GM11168 (cell line): ENCODE measurements at regions not wholly inside any gene's neighbourhood (a gene's known extent, or its start where the extent isn't known, plus 50 kb on each side); places are given as distances from the start of the nearest gene placed in this dataset.

Source experiments
- in situ Hi-C: fragments of 300-500 bp; cut with MboI; formaldehyde crosslinking; loops from one replicate; pipeline ENCODE4 v1.12.0; 2022; ENCODE audit warnings: low sequenced_read_pairs; ENCODE audit not compliant: unreplicated experiment

DNA sequence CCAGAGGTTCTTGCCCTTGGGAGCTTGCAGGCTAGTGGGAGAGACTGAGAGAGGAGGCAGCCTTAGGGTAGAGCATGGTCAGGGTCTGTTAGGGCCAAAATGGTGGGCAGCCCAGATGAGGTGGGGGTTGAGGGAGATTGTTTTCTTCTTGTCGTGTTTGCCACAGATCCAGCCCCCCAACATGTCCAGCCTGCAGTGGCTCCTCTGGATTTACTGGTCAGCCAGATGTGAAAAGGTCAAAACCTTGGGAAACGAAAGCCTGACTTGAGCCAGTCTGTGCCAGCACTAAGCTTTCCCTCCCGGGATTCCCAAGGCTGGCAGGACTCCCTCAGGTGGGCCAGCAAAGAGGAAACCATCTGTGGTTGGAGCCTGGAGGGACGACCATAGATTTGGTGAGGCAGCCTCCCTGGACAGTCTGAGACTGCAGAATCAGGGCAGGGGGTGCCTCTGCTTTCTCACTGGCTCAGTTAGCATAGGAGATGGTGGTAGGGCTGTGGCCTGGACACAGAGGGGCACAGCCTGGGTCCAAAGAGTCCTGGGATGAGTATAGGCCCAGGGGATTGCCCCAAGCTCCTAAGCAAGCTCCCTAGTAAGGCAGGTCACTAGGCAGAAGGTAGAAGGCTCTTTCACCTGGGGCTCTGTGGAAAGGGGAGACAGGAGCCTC lies 51.2 kb upstream of the PRR23C start:
- in situ Hi-C loops: no loop called here

DNA sequence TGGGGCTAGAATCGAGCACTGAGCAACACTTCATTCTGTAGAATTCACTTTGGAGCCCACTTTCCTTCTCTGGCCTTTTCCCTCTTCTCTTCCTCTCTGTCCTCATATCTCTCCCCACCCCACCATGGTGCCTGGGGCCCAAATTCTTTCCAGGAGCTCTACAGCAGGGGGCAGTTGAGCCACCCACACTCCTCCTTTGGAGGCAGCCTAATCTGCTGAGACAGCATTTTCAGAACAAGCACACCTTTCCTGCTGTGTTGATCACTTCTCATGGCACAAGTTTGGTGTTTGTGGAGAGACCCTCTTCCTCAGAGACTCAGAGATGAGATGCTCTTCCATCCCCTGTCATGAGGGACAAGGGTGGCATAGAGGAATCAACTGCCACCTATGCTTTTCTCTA lies 52.0 kb upstream of the PRR23C start:
- in situ Hi-C loops: no loop called here

DNA sequence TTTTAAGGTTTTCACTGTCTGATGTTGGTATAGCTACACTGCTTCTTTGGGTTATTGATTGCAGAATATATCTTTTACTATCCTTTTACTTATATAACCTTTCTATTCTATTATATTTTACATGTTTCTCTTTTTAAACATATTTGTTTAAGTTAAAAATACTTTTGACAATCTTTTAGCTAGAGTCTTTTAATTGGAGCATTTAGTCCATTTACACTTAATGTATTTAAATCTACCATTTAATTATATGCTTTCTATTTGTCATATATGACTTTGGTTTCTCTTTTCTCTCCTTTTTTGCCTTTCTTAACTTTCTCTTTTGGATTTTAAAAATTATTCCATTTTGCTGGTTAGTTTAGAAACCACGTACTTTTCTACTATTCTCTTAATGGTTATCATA lies 53.7 kb upstream of the PRR23C start:
- in situ Hi-C loops: no loop called here

DNA sequence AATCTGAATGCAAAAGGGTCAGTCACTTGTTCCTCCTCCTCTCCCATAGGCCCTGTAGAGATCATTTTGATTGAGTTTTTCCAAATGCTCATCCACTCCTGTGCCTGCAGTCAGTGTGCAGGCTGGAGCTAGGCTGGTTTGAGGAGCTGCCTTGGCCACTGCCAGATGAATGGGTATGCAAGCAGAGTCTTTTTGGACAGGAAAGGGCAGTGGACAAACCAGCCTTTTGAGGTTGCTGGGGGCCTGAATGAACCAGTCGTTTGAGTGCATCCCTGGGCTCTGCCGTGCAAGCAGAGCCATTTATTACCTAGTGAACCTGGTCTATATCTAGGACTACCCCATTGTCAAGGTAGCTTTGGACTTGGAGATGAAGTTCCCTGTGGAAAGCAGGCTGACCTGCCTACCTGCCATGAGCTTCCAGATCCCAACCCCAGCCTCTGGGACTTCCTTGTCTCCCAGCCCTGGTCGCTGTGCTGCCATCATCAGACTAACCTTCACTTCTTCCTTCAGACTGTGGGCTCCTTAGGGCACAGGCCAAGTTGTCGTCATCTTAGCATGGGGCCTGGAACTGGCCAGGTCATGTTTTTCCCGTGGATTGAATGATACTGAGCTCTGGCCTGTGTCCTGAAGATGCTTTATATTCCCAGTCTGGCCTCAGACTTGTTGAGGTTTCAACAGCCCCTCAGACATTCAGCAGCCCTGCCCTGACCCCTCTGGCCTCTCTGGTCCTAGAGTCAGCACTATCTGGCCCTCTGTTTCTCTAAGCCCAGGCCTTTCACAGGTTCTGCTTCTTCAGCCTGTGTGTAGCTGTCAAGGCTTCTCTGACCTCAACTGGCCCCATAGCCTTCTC lies 55.5 kb upstream of the PRR23C start:
- in situ Hi-C loops: loop anchor here (25.0 kb wide), 1 partner anchor 212 kb away; no protein-coding TSS in a partner anchor

DNA sequence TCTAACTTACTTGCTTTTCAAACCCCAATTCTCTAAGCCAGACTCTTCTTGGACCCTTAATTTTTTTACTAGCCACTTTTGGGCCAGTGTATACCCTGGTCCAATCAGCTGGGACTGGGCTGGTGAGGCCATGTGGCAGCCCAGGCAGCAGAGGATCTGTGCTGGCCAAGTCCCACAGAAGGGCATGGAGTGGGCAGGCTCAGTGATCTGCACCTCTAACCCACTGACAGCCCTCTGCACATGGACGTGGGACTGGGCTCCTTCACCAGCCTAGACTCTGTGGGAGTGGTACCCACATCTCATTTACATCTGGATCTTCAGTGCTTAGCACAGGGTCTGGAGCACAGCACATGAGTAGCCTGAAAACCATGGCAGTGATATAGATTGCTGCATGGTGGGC lies 56.1 kb upstream of the PRR23C start:
- in situ Hi-C loops: loop anchor here (25.0 kb wide), 1 partner anchor 211 kb away; no protein-coding TSS in a partner anchor

DNA sequence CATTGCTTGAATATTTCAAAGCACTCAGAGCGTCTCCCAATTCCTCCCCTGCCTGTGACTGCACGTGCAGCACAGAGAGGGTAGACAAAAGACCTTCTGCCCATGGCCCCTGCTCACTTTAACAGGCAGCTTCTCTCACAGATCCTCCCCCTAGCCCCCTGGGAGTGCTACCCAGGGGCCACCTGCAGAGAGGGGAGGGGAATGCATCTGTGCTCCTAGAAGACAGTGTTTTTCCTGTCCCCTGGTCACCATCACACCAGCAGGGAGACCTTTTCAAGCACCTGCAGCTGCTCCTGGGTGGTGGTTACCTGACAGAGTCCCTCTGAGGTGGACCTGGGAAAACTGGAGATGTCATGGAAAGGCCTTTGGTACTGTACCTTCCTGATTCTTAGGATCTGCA lies 56.7 kb upstream of the PRR23C start:
- in situ Hi-C loops: loop anchor here (25.0 kb wide), 1 partner anchor 211 kb away; no protein-coding TSS in a partner anchor

DNA sequence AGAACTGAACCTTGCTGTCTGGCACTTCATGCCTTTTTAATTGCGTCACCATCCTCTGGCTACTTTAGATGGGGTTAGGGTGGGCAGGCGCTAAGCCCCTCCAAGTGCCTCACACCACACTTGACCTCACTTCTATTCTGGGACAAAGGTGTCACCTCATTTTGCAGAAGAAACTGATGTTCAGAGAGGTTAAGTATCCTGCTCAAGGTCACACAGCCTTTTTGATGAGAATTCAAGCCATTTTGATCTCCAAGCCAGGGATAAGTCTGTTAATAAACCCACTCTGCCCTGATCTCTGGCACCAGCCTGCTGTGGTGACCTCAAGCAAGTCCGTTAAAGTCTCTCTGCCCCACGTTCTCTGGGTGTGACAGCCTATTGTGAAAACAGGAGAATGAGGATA lies 58.8 kb upstream of the PRR23C start:
- in situ Hi-C loops: loop anchor here (25.0 kb wide), 1 partner anchor 209 kb away; no protein-coding TSS in a partner anchor

DNA sequence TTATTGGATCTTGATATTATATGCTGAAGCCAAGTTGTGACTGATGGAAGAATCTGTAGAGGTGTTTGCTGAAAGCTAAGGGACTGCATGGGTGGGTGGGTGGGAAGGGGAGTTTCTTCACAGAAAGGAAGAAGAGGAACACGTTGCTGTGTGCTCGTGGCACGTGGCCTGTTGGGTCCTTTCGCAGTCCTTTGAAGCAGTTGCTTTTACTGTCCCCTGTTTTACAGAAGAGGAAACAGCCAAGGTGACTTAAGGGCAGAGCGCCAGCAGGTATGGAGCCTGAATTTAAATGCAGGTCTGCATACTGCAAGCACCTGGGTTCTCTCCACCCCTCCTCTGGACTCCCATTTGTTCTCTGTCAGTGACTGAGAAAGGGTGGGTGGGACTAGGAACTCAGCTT lies 59.4 kb upstream of the PRR23C start:
- in situ Hi-C loops: loop anchor here (25.0 kb wide), 1 partner anchor 208 kb away; no protein-coding TSS in a partner anchor

DNA sequence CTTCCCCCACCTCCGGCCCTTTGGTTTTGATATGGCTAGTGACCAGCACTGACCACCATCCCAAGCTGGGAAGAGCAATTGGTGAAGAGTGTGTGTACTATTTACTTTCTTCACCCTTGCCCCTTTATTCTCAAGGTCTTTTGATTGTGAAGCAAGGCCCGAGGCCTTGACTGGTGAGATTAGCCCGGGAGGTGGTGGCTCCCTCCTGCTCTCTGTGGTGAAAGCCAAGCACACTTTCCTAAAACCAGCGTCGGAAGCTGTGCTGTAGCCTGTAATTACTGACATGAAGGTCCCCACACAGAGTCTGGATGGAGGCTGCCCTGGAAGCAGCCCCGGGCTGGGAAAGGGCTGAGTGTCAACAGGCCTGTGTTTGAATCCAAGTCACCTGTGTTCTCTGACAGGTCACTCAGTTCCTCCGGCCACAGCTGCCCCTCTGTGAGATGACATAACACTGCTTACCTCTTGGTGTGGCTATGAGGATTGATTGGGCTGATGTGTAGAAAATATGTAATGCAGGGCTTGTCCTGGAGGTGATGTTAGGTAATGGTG lies 60.5 kb upstream of the PRR23C start:
- in situ Hi-C loops: loop anchor here (25.0 kb wide), 1 partner anchor 207 kb away; no protein-coding TSS in a partner anchor

DNA sequence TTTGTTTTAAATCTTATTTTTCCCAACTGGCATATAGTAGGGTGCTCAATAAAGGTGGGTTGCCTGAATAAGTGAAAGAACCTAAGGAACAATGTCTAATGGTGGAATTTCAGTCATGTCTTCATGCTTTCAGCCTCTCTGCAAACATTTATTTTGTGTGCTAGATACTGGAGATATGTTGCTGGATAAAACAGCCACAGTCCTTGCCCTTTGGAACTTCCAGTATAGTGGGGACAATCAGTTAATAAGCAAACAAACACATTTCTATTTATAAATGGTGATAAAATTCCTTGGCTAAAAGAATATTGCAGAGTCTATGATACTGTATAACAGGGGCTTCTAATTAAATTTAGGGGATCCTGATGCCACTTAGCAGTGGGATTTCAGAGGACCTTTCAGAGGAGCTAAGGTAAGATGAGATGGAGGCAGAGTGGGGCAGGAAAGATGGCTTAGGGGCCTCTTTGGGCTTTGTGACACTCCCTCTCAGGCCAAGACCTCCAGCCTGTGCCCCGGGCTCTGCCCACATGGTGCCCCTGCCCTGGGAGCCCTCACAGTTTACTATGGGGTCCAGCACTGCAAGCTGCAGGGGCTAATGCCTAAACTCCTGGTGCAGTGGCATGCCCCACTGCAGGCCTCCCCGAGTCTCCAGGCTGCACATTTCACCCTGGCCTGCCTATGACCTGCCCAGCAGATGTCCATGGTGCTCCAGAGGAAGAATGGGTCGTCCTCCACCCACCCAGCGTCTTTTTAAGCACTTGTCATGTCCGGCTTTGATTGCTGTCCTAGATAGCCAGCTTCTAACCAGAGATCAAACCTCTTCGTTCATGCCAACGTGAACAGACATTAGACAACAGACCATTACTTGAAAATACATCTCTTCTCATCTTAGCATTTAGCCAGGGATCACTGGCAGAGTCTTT lies 61.6 kb upstream of the PRR23C start:
- in situ Hi-C loops: loop anchor here (25.0 kb wide), 1 partner anchor 206 kb away; no protein-coding TSS in a partner anchor

DNA sequence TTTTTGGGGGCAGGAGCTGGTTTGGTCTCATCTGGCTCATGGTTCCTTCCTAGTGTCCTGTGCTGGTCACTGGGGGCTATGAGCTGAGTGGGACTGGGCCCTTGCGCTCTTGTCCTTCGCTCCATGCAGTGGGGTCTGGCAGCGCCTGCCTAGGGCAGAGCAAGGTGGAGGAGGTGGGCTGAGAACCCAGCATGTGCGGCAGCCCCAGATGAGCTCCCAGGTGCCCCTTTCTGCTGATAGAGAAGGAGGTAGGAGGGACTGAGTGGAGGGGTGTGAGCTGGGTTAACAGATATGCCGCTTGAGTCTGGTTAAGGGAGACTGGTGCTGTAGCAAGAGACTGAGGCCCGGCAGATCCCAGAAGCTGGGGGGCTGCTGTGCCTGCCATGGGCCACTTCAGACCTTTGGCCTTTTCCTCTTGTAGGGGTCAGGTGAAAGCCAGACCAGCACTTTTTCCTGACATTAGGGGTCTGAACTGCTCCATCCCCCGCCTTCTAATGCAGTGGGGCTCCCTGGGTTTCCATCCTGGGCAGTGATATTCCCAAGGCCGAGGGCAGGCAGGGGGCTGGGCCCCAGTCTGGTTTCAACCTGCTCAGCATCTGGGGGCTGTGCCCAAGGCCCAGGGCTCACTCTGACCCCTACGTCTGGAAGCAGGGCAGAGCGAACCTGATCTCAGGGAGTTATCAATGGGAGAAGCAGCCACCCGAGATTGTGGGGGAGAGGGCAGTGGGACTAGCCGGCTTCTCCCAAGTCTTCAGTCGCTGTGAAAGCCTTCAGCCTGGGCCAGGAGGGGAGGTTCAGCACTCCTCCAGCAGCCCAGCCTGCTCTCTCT lies 62.9 kb upstream of the PRR23C start:
- in situ Hi-C loops: loop anchor here (25.0 kb wide), 1 partner anchor 205 kb away; no protein-coding TSS in a partner anchor

DNA sequence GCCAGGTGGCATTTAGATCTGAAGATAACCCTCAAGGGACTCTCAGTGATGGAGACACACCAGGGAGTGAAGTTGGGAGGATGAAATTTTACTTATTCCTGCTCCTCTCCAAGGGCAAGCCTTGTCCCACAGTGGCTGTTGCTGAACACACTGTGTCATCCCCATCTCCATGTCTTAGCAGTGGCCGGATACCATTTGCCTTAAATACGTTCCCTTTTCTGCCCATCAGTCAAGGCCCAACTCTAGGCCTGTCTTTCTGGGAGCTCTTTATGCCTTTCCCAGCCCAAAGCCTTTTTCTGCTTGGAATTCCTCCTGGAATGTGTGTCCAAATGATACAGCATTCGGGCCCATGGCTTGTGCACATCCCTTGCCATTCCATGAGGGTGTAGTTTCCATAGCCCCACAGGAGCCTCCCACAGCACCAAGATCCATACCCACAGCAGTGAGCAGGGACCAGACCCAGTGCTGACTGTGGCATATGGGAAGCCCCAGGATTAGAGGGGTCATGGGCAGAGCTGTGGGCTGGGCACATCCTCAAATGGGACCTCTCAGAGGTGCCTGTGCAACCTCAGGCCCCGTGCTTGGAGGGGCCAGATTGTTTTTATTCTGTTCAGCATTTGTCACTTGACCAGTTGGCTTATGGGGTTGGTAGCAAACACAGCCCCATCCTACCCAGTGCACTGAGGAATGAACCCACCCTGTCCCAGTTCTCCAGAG lies 63.7 kb upstream of the PRR23C start:
- in situ Hi-C loops: loop anchor here (25.0 kb wide), 1 partner anchor 204 kb away; no protein-coding TSS in a partner anchor

DNA sequence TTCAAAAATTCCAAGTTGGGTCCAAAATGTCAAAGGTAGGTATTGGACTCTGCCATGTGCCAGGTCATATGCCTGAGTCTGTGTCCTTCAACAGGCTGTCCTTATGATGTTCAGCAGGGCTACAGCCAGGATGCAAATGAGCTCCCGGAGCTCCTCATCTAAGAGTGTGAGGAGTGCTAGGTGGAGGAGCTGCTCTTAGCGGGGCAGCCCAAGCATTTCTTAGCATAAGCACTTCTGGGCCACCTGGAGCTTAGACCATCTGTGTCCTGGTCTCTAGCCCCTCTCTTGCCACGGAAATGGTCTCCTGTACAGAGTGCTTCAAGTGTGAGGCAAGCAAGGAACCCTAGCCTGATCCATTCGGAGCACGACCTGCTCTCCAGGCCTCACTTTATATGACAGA lies 64.6 kb upstream of the PRR23C start:
- in situ Hi-C loops: loop anchor here (25.0 kb wide), 1 partner anchor 203 kb away; no protein-coding TSS in a partner anchor

DNA sequence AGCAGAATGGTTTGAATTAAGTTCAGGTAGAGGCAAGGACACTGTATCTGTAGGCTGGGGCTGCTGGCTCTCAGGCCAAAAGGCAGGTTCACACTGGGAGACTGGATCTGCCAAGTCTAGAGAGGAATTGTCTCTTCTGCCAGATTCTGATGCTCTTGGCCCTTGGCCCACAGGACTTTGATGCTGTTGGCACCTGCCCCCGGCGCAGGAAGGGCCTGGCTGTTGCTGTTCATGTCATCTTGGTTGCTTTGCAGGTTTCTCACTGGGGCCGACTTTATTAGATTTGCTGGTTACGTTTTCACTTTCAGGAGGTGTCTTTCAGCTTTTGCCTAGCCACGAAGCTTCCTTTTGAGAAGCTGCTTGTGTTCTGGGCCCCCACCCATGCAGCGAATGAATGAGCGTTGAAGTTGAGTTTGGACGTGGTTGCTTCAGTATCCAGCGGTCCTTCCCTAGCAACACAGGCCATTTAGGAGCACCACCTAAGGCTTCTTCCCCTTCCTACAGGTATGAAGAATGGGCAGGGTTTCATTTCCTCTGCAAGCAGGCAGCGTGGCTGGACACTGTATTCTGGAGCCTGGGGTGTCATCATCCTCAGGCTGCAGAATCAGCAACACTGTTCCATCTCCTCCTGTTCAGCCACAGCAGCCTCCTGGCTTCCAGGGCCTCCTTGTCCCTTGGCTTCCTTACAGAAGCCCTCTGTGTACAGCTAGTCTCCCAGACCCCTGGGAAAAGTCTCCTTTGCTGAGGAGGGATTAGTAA lies 65.6 kb upstream of the PRR23C start:
- in situ Hi-C loops: loop anchor here (25.0 kb wide), 1 partner anchor 202 kb away; no protein-coding TSS in a partner anchor

DNA sequence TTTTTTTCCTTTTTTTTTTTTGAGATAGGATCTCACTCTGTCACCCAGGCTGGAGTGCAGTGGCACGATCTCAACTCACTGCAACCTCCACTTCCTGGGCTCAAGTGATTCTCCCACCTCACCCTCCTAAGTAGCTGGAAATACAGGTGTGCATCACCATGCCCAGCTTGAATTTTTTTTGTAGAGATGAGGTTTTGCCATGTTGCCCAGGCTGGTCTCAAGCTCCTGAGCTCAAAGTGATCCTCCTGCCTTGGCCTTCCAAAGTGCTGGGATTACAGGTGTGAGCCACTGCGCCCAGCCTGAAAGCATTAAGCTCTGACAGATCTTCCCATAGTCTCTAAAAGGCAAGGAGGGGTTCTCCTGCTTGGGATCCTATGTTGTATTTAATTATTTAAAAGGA lies 66.2 kb upstream of the PRR23C start:
- in situ Hi-C loops: loop anchor here (25.0 kb wide), 1 partner anchor 201 kb away; no protein-coding TSS in a partner anchor

DNA sequence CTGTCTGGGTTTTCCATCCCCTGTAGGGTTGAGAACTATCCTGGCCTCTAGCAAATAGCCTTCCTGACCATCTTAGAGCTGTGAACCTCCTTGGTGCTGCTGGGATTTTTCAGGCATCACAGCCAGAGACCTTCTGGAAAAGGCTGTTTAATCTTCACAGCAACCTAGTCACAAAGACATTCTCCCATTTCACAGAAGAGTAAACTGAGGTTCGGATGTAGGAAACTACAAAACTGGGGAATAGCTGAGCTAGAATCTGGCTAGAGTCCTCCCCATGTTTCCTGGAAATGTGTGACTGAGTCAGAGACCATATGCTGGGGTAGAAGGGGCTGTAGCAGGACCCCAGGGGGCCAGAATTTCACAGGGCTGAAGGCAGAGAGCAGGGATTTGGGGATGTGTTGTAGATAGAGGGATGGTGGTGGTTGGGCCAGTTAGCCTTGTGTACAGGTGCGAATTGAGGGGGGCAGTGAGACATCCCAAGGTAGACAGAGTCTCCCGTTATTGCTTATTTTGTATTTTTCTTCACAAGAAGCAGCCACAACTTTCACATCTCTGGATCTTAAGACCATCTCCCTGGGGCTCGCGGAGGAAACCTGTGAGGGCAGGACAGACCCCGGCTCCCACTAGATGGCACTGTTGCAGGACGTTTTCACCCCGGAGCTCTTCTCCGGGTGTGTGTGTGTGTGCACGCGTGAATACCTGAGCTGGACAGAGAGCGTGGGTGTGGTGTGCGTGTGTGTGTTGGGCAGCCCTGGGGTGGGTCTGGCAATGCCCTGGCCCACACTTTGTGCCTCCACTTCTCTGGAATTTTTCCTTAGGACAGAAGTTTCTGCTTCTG lies 66.9 kb upstream of the PRR23C start:
- in situ Hi-C loops: loop anchor here (25.0 kb wide), 1 partner anchor 201 kb away; no protein-coding TSS in a partner anchor

DNA sequence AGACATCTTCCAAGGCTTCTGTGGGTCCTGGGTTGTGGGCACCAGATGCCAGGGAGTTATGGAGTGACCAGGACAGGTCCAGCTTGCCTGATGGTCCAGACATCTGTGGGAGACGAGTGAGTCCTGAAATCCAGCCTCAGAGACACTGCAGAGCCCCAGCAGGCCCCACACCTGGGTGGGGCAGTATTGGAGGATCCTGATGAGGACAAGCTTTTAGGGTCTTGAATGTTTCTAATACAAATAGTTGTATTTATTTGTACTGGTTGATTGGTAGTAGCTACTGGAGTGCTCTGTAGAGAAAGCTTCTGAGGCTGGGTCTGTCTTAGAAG lies 67.5 kb upstream of the PRR23C start:
- in situ Hi-C loops: loop anchor here (25.0 kb wide), 1 partner anchor 200 kb away; no protein-coding TSS in a partner anchor
